ENCODE measurements at regions not wholly inside any gene's neighbourhood (a gene's known extent, or its start where the extent isn't known, plus 50 kb on each side); places are given as distances from the start of the nearest gene placed in this dataset.
"Not testable (repeated sequence)": the region's sequence is repeated elsewhere in the genome, so short reads cannot be mapped to it uniquely, and the experiment has no call there.

GRCh38 chr14:53668897-53669296 lies 287.7 kb downstream of the BMP4 start:
- DNase-seq (ENCODE audit: low spot score) = no peak

- peak; percentile 46 for DNase-seq (ENCODE audit: low spot score)
Measured at GRCh38 chr14:53663709-53664108, 292.9 kb downstream of the BMP4 start.

GRCh38 chr14:53655080-53655785 lies 301.4 kb downstream of the BMP4 start:
- no peak for DNase-seq (ENCODE audit: low spot score)

GRCh38 chr14:53652068-53652467 lies 304.6 kb downstream of the BMP4 start:
- no peak for DNase-seq (ENCODE audit: low spot score)

GRCh38 chr14:53651096-53651740 lies 305.4 kb downstream of the BMP4 start:
- DNase-seq (ENCODE audit: low spot score) = no peak

- DNase-seq (ENCODE audit: low spot score) = no peak
Measured at GRCh38 chr14:53646925-53647324, 309.7 kb downstream of the BMP4 start.

GRCh38 chr14:53640695-53641094 lies 315.9 kb downstream of the BMP4 start:
- DNase-seq (ENCODE audit: low spot score) = no peak

- DNase-seq (ENCODE audit: low spot score) = no peak
Measured at GRCh38 chr14:53638966-53639365, 317.7 kb downstream of the BMP4 start.

- no peak for DNase-seq (ENCODE audit: low spot score)
Measured at GRCh38 chr14:53634793-53635192, 321.8 kb downstream of the BMP4 start.

- no peak for DNase-seq (ENCODE audit: low spot score)
Measured at GRCh38 chr14:53630336-53630735, 326.3 kb downstream of the BMP4 start.

GRCh38 chr14:53628732-53629430 lies 327.7 kb downstream of the BMP4 start:
- DNase-seq (ENCODE audit: low spot score) = no peak

- DNase-seq (ENCODE audit: low spot score) = no peak
Measured at GRCh38 chr14:53628261-53628660, 328.4 kb downstream of the BMP4 start.

GRCh38 chr14:53626761-53627160 lies 329.9 kb downstream of the BMP4 start:
- DNase-seq (ENCODE audit: low spot score) = no peak

- DNase-seq (ENCODE audit: low spot score) = no peak
Measured at GRCh38 chr14:53622447-53622846, 334.2 kb downstream of the BMP4 start.

GRCh38 chr14:53621921-53622320 lies 334.7 kb downstream of the BMP4 start:
- no peak for DNase-seq (ENCODE audit: low spot score)

GRCh38 chr14:53621433-53621832 lies 335.2 kb downstream of the BMP4 start:
- no peak for DNase-seq (ENCODE audit: low spot score)

GRCh38 chr14:53620890-53621289 lies 335.7 kb downstream of the BMP4 start:
- no peak for DNase-seq (ENCODE audit: low spot score)

GRCh38 chr14:53620317-53620716 lies 336.3 kb downstream of the BMP4 start:
- no peak for DNase-seq (ENCODE audit: low spot score)

GRCh38 chr14:53619691-53620231 lies 336.9 kb downstream of the BMP4 start:
- no peak for DNase-seq (ENCODE audit: low spot score)

- not testable (repeated sequence) for DNase-seq (ENCODE audit: low spot score)
Measured at GRCh38 chr14:53616536-53616935, 340.1 kb downstream of the BMP4 start.

- DNase-seq (ENCODE audit: low spot score) = no peak
Measured at GRCh38 chr14:53615252-53615651, 341.4 kb downstream of the BMP4 start.

GRCh38 chr14:53613404-53614253 lies 343.0 kb downstream of the BMP4 start:
- DNase-seq (ENCODE audit: low spot score) = peak; percentile 32
